ENCODE measurements at regions not wholly inside any gene's neighbourhood (a gene's known extent, or its start where the extent isn't known, plus 50 kb on each side); places are given as distances from the start of the nearest gene placed in this dataset.

- ChIA-PET CTCF (interaction anchor here (0.6 kb wide), 1 partner anchor 42 kb away, joined by 4 read pairs; no protein-coding TSS in a partner anchor), POLR2A (no interaction called here)
- no peak overlapping the region for H3K4me3 ChIP-seq (ENCODE audit: low read depth, low read length)
- no peaks in the 10 kb centered on the region for H3K9me3 ChIP-seq (ENCODE audit: control insufficient read depth, insufficient read depth, low read depth, low read length)
- no peaks in the 10 kb centered on the region for H3K4me1 ChIP-seq (ENCODE audit: control insufficient read depth, insufficient read depth, low read length)
- no peaks in the 10 kb centered on the region for H3K36me3 ChIP-seq (ENCODE audit: control insufficient read depth in 2 of 2, insufficient read depth in 1 of 2, low read length in 2 of 2)
- H3K27ac ChIP-seq (ENCODE audit: extremely low read depth, low read depth, low read length): no peak overlapping the region
- no peak for TF ChIP-seq ZNF280D (tag by site-specific recombination; IDR thresholded peaks at IDR 0.05)
- no peak for TF ChIP-seq ZNF391 (tag by site-specific recombination; IDR thresholded peaks at IDR 0.05; ENCODE audit: borderline replicate concordance, low read depth)
- no peak for TF ChIP-seq MZF1 (tag by site-specific recombination; IDR thresholded peaks at IDR 0.05; ENCODE audit: borderline replicate concordance)
Measured at GRCh38 chr10:64555666-64556065, 1034.5 kb downstream of the REEP3 start.

- no peaks in the 10 kb centered on the region for H3K9me3 ChIP-seq (ENCODE audit: control insufficient read depth, insufficient read depth, low read depth, low read length)
- POLR2A ChIA-PET: no interaction called here
- no peaks in the 10 kb centered on the region for H3K4me1 ChIP-seq (ENCODE audit: control insufficient read depth, insufficient read depth, low read length)
- TF ChIP-seq ZNF629 (tag by site-specific recombination; IDR thresholded peaks at IDR 0.05): no peak
- no peak for TF ChIP-seq BCL6B (tag by site-specific recombination; IDR thresholded peaks at IDR 0.05)
- TF ChIP-seq SP7 (tag by site-specific recombination; IDR thresholded peaks at IDR 0.05): no peak
- no peak for TF ChIP-seq ZNF654 (tag by site-specific recombination; IDR thresholded peaks at IDR 0.05; ENCODE audit: low read depth)
- no peak for TF ChIP-seq ZNF624 (tag by site-specific recombination; IDR thresholded peaks at IDR 0.05)
- TF ChIP-seq ZNF837 (tag by site-specific recombination; IDR thresholded peaks at IDR 0.05): no peak
- no peak for TF ChIP-seq ZNF16 (tag by site-specific recombination; IDR thresholded peaks at IDR 0.05; ENCODE audit: low read depth)
- TF ChIP-seq ZNF571 (tag by site-specific recombination; IDR thresholded peaks at IDR 0.05): no peak
- no peak for TF ChIP-seq HIC1 (tag by site-specific recombination; IDR thresholded peaks at IDR 0.05)
- TF ChIP-seq ZNF626 (tag by site-specific recombination; IDR thresholded peaks at IDR 0.05): no peak
- no peak for TF ChIP-seq ZNF335 (tag by site-specific recombination; conservative IDR thresholded peaks at IDR 0.05)
- TF ChIP-seq ZNF311 (tag by site-specific recombination; IDR thresholded peaks at IDR 0.05; ENCODE audit: borderline replicate concordance): no peak
- TF ChIP-seq ZBTB26 (tag by site-specific recombination; optimal IDR thresholded peaks at IDR 0.05): no peak
- no peak for TF ChIP-seq ZNF549 (tag by site-specific recombination; IDR thresholded peaks at IDR 0.05)
- TF ChIP-seq ZNF138 (tag by site-specific recombination; IDR thresholded peaks at IDR 0.05; ENCODE audit: borderline replicate concordance): no peak
- no peaks in the 10 kb centered on the region for H3K36me3 ChIP-seq (ENCODE audit: control insufficient read depth in 2 of 2, insufficient read depth in 1 of 2, low read length in 2 of 2)
- CTCF ChIA-PET: no interaction called here
- no peak overlapping the region for H3K27ac ChIP-seq (ENCODE audit: extremely low read depth, low read depth, low read length)
- H3K4me3 ChIP-seq (ENCODE audit: low read depth, low read length): no peak overlapping the region
Measured at GRCh38 chr10:64558094-64558835, 1037.1 kb downstream of the REEP3 start.
